Activated CD8-positive, alpha-beta memory T cell treated with anti-CD3 and anti-CD28 coated beads for 36 hours (primary cell): ENCODE measurements at regions not wholly inside any gene's neighbourhood (a gene's known extent, or its start where the extent isn't known, plus 50 kb on each side); places are given as distances from the start of the nearest gene placed in this dataset.

Experiments used
- CTCF ChIA-PET: fragments of 350-600 bp; sonication (Branson Sonifier 250); formaldehyde crosslinking; loops from one replicate; lab custom pipeline; 2021; ENCODE audit warnings: antibody characterized with exemption; lab: Charles Lee
- POLR2A ChIA-PET: fragments of 350-600 bp; sonication (Branson Sonifier 250); formaldehyde crosslinking; loops from one replicate; lab custom pipeline; 2021; ENCODE audit warnings: antibody characterized with exemption; lab: Charles Lee

DNA sequence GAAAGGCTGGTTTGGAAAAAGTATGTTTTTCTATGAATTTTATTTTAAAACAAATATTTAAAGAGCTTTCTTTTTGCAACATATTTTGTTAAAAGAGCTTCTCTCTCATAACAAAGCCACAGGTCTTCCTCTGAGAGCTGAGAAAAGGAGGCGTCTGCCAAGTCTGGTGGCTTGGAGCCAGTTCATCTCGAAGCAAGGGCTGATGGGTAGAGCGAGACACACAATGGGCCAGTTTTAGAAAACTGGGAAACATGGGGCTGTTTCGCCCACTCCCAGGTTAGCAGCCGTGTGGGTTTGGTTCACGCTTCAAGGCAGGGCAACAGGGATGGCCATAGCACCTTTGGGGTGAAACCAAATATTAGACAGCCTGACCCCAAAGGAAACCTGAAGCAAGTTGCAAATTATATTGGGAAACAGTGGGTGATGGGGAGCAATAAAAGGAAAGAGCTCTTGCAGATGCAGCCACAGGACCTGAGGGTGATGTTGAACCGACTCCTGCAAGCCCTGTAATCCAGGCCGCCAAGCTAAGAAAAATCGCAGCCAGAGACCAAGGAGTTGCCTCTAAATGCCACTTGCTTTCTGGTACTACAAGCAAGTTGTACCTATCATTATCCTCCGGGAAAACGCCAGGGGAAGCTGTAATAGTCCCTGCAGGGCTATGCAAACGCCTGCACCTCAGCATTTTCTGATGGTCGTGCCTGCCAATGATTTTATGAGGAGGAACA, 88.4 kb upstream of the GALNT15 start:
- CTCF ChIA-PET: no interaction called here
- POLR2A ChIA-PET: no interaction called here

DNA sequence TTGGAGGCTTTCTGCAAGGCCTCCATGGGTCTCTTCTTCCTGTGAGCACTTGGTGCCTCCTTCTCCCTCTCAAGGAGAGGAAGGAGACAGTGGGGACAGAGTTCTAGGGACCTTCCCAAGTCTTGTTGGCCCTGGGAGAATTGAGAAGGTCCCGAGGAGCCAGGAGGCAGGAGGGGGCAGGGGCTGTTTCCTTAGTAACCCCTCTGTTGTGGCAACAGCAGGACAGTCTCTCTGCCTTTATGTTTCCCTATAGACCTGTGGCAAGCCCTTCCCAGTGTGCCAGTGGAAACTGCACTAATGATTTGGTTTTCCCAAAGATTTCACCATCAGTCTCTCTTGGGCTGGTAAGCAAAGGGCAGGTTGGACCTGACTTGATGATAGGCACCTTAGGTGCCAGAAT, 87.8 kb upstream of the GALNT15 start:
- CTCF ChIA-PET: no interaction called here

DNA sequence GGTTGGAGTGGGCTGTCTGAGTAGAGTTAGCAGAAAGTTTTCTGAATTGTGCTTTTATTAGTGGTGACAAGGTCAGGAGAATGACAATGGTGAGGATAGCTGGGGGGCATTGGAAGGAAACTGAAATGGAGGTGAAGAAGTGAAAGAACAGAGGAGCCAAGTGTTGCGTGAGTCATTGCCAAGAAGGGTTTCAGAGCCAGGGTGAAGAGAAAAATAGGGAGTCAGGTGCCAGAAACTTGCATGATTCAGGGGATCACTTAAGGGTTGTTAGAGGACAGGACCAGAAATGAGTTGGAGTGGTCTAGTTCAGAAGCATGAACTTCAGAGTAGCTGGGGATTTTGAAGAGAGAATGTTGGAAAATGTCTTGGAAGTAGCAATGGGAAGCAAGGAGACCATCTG, 86.0 kb upstream of the GALNT15 start:
- ChIA-PET POLR2A (no interaction called here), CTCF (no interaction called here)

More for the DNA sequence above, 87.8 kb upstream of the GALNT15 start:
- POLR2A ChIA-PET: no interaction called here

DNA sequence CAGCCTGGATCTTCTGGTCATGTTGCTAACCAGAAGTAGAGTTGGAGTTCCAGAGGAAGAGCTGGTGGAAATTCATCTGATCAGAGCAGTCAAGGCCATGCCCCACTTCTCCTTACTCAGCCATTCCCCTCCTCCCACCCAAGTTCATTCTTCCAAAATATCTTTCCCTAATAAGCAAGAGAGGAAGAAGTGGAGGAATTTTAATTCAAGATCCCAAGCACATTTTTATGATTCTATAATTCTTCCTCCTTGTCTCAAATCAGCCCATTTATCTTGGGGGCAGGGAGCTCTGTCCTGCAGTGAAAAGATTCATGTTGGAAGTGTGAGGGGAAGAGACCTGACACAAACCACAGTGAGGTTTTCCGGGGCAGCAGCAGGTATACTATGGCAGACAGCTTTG, 85.0 kb upstream of the GALNT15 start:
- ChIA-PET CTCF (no interaction called here), POLR2A (no interaction called here)

DNA sequence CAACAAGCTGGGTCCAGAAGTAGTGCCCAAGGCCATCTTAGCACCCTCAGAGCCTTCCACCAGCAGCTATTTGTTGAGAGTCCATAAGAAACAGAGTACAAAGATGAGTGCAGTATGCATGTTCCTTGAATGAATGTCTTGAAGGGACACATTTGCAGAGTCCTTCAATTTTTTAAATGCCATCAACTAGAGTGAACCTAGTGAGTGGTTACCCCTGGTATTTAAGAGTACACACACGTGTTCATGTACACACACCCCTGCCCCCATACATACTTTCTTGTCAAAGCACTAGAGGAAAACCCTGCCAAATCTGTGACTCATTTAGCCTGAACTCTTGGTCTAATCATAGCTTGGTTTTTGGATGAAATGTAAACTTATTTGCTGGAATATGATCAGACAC, 84.5 kb upstream of the GALNT15 start:
- CTCF ChIA-PET: no interaction called here
- POLR2A ChIA-PET: no interaction called here

DNA sequence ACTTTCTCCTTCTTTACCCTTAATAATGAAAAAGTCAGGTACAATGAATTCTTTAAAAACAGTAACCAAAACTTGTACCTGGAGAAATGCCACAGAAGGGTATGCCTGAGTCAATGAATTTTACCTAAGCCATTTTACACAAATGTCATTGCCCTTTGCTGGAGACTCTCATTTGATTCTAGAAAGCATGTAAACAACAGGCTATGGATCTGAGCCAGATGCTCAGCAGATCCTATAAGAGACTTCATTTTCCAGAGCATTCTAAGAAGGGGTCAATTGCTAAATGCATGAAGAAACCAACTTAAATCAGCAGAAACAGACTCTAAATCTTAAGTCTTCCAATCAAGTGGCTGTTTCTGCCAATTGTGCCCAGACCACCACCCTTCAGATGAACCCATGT, 83.8 kb upstream of the GALNT15 start:
- ChIA-PET CTCF (no interaction called here), POLR2A (no interaction called here)

DNA sequence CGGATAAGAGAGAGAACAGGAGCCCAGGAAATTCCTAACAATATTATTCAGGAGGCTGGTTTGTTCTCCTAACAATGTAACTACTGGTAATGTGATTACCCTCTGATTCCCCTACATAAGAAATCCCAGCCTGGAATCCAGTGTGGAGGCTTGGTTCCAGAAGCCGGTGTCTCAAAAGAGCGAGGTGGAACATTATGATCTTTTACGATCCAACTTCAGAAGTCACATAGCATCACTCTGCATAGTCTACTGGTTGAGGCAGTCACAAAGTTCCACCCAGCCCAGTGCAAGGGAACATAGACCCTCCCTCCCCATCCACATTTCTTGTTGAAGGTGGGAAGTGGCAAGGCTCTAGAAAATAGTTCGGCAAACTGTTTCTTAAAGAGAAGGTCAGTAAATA, 81.6 kb upstream of the GALNT15 start:
- POLR2A ChIA-PET: no interaction called here

DNA sequence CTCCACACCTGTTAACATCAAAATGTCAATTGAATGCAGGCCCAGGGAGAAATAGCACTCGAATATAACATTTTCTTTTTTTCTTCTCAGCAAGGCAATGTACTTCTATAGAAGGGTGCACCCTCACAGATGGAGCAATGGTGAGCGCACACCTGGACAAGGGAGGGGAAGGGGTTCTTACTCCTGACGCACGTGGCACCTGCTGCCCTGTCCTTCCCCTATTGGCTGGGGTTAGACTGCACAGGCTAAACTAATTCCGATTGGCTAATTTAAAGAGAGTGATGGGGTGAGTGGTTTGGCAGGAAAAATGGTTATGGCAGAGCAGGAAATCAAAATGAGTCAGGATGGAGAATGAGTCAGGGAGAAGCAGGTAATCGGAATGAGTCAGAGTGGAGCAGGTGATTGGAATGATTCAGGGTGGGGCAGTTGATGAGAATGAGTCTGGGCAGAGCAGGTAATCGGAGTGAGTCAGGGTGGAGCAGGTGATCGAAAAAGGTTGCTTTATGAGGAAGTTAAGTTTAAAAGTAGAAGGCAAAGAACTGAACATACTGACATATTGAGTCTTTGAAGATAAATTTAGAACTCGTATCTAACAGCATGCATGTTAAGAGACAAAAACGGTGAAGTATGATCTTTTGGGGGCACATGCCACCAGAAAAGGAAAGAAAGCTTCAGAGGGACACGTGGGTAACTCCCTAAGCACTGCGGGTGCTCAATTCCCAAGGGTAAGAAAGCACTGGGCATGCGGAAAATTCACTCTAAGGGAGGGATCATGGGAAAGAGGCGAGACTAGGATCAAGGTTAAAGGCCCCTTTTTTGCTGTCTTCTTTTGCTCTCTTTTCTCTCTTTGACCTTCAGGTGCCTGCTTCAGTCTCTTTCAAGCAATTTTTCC, 72.9 kb upstream of the GALNT15 start:
- POLR2A ChIA-PET: no interaction called here
- CTCF ChIA-PET: no interaction called here

More for the DNA sequence above, 81.6 kb upstream of the GALNT15 start:
- CTCF ChIA-PET: no interaction called here

DNA sequence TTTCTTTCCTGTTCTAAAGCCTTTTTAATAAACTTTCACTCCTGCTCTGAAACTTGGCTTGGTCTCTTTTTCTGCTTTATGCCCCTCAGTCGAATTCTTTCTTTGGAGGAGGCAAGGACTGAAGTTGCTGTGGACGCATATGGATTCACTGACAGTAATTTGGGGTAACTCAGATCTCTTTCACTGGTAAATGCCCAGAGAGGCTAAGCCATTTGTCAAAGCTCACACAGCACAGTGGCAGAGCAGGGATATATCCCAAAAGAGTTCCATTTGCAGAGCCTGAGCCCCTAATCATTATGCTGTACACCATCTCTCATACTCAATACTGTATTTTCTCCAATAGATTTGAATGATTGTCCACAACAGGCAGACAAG, 72.3 kb upstream of the GALNT15 start:
- POLR2A ChIA-PET: no interaction called here
- CTCF ChIA-PET: no interaction called here

DNA sequence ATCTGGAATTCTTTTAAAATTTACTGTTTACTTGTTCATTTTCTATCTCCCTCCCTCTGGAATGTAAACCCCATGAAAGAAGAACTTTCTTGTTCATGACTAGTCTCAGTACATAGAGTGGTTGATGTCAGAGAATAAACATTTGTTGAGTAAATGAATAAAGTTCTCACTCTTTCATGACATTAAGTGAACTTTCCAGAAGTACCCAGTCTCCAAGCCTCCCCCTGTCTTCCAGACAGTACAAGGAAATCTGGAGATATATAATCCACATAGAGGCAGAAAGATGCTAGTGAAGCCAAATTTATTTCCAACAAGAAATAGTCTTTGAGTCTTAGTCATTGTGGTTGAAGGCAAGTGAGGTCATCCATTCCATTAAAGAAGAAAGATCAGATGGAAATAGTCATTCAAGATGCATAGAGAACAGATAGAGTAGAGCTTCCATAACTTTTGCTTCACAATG, 71.5 kb upstream of the GALNT15 start:
- POLR2A ChIA-PET: no interaction called here
- CTCF ChIA-PET: no interaction called here

DNA sequence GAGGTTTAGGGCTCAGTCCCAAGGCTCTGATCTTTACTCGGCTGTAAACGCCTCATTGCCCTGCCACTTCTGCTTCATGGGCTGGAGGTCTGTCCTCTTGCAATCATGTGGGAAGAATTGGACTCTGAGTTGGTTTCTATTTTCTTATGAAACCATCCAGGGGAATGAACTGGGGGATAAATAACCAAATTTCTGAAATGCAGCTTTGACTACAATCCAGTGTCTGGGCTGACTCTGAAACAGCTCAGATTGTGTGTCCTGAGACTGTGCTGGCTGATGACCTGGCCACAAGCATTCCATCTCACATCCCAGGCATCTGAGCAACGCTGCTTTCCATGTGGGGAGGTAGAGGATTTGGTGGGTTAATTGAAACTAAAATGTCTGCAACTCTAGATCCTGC, 71.0 kb upstream of the GALNT15 start:
- CTCF ChIA-PET: no interaction called here

DNA sequence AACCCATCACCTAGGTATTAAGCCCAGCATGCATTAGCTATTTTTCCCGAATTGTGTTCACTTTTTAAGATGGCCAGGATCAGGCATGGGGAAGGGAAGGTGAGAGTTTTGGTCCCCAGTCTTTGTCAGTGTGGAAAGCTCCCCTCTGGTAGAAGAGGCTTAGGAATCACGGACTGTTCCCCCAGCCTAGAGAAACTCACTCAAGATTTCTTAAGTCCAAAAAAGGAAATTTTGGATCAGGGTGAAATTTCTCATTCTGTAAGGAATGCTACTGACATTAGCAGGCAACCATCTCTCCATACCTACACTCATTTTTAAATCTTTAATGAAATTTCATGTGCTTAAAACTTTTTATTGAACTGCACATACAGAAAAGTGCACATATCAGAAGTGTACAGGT, 70.3 kb upstream of the GALNT15 start:
- CTCF ChIA-PET: no interaction called here

More for the DNA sequence above, 71.0 kb upstream of the GALNT15 start:
- POLR2A ChIA-PET: no interaction called here

DNA sequence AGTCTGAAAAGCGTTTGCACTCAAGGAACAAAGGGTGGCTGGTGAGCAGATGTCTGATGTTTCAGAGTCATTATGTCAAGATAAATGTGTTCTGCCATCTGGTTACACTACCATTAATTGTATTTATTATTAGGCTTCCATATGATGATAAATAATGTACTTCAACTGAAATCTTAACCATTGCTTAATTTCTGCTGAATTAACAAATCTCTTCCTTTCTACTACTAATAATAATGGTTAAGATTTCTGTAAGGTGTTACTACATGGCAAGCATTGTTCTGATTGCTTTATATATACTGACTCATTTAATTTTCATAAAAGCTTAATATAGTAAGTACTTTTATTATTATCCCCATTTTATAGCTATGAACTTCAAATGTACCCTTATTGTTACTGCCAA, 68.4 kb upstream of the GALNT15 start:
- ChIA-PET POLR2A (no interaction called here), CTCF (no interaction called here)

More for the DNA sequence above, 70.3 kb upstream of the GALNT15 start:
- POLR2A ChIA-PET: no interaction called here

DNA sequence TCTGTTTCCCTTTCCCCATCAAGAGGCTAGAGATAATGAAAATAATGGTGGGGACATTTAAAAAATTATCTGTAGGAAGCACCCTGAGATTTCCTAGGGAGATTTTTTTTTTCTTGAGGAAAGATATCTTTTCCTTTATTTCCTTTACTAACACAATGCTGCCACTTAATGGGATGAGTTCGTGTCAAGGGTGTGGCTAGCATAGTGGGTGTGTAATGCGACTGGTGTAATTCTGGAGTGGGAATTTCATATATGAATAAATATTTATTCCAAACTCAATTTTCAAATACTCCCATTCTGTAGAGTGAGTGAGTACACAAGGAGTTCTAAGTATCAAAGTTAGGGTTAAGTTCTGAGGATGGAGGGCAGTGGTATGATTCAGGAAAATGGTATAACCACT, 66.1 kb upstream of the GALNT15 start:
- POLR2A ChIA-PET: no interaction called here
- CTCF ChIA-PET: no interaction called here

DNA sequence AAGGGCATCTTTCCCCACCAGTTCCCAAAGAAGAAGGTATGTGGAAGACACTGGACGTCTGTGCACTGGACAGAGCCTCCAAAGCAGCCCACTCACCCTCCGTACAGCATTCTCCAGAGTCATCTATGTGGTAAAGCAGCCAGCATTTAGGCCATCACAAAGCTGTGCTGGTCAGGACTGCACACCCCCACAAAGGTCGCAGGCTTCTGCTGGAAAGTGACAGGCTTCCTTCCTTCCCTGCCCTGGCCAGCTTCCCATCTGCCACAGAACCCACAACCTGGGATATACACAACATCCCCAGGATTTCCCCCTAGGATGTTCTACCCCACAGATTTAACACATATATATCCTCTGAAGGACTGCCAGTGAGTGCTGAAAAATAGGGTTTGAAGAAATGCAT, 64.6 kb upstream of the GALNT15 start:
- CTCF ChIA-PET: no interaction called here
- POLR2A ChIA-PET: no interaction called here

DNA sequence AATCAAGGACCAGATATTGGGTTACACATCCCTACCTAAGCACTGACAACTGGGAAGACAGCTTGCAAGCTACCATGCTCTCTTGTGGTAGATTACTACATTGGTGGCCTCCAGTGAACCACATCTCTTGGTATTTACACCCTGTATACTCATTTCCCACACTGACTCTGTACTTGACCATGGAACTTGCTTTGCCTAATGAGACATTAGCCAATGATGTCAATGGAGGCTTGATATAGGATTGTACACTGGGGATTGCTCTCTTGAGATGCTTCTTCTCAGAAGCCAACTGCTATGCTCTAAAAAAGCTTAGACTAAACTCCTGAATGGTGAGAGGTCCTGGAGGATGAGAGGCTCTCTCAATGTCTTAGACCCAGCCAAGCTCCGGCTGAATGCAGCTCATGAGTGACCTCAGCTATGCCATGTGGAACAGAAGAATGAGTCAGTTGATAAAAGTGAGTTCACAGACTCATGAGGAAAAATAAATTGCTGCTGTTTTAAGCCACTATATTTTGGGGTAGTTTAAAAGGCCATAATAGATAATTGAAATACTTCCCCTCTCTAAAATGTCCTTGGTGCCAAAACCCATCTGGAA, 61.5 kb upstream of the GALNT15 start:
- ChIA-PET CTCF (no interaction called here), POLR2A (no interaction called here)

DNA sequence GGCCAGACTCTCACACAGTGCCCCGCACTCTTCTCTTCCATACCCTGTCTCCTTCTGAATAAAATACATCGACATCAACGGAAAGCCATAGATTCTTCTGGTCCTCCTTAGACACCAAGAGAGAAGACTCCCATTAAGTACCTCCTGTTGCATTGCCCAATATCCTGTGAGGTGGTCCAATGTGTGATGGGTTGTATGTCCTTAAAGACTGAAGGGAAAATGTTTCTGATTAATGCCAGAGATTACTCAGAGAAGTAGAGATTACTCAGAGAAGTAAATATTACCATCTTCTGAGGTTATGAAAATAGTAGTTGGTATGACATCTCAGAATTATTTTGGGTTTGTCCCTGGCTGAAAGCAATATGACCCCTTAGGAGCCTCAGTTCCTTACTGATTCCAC, 60.8 kb upstream of the GALNT15 start:
- ChIA-PET CTCF (no interaction called here), POLR2A (no interaction called here)

DNA sequence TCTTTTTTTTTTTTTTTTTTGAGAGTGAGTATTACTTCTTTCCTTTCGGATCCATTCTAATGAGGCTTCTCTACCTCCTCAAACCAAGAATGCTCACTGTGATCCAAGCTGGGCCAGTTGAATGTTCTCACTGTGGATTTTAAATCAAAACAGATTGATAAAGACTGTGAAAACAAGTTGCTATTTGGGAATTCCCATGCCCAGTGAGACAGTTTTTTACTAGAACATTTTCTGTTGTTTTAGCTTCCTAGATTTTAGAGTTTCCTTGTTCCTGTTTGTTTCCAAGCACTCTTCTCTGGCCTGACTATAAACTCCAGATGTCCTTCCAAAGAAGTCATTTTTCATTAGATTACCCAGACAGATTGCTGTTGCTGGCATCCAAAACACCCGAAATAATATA, 60.1 kb upstream of the GALNT15 start:
- ChIA-PET POLR2A (no interaction called here), CTCF (no interaction called here)

DNA sequence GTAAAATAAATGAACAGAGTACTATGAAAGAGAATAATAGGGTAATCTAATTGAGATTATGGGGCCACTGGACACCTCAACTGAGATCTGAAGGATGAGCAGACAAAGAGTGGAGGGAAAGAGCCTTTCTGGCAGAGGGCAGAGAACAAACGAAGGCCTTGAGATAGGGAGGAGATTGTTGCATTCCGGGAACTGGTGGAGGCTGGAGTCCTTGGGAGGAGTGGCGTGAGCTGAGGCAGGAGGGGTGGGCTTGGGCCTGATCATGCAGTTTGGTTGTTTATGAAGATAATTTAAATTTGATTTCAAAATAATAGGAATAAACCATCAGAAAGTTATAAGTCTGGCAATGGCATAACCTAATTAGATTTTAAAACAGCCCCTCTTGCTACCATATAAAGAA, 59.5 kb upstream of the GALNT15 start:
- CTCF ChIA-PET: no interaction called here
- POLR2A ChIA-PET: no interaction called here

DNA sequence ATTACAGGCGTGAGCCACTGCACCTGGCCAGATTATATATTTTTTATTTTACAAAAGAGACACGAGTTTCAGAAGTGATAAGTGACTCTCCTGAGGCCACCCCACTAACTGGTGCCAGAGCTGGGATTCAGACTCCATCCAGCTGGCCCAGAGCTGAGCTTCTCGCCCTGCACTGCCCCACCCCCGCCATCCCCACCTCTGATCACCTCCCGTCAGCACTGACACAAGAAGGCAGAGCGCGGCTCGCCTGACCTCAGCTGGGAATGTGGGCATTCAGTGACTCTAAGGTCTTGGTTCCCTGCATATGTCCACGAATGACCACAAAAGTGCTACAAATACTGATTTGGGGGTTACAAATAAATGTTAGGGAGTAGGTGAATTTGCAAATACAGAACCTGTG, 56.1 kb upstream of the GALNT15 start:
- CTCF ChIA-PET: no interaction called here
- POLR2A ChIA-PET: no interaction called here

DNA sequence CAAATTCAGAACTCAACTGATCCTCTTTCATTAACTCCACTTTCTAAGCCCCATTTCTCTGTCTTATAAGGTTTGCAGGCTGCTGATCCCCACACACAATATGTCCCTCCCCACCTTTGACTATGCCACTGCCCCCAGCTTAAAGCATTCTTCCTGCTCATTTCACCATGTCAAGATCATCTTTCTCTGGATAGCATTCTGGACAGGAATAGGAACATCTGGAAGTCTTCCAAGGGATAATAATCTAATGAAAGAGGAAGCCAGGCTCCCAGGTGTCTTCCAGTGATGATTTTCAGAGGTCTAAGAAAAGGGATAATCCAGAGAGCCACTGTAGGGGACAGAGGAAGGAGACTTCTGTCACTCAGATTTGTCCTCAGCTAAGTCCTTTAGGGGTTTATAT, 54.6 kb upstream of the GALNT15 start:
- ChIA-PET POLR2A (no interaction called here), CTCF (no interaction called here)
